NCI-H82 treated with DMSO at 0.1 percent for 48 hours (cell line): ENCODE measurements at regions not wholly inside any gene's neighbourhood (a gene's known extent, or its start where the extent isn't known, plus 50 kb on each side); places are given as distances from the start of the nearest gene placed in this dataset.
"Not testable (repeated sequence)": the region's sequence is repeated elsewhere in the genome, so short reads cannot be mapped to it uniquely, and the experiment has no call there.

Source experiments
- DNase-seq: peaks from one replicate; lab custom pipeline; 2025; ENCODE audit not compliant: unreplicated experiment; lab: John Stamatoyannopoulos, UW

- DNase-seq: no peak
Measured at GRCh38 chr13:87302931-87303330, 368.2 kb upstream of the SLITRK5 start.

- DNase-seq: no peak
Measured at GRCh38 chr13:87311165-87311564, 360.0 kb upstream of the SLITRK5 start.

DNA sequence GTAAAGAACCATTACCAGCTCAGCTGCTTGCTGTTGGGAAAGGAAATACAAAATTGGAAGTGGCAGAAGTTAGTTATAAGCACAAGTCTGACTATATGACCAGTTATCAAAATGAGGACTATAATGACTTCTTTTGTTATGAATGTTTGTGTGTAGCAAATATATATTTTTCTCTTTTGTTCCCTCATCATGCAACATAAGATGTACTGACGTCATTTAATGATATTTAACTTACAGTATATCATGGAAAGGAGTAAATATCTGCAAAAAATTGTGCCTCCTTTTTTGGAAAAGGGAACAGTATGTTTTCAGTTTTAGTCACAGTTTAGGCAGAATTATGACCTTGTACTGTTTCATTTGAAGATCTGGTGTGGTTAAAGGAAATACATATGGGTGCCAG lies 356.3 kb upstream of the SLITRK5 start:
- DNase-seq: no peak

- DNase-seq: no peak
Measured at GRCh38 chr13:87322386-87322785, 348.8 kb upstream of the SLITRK5 start.

DNA sequence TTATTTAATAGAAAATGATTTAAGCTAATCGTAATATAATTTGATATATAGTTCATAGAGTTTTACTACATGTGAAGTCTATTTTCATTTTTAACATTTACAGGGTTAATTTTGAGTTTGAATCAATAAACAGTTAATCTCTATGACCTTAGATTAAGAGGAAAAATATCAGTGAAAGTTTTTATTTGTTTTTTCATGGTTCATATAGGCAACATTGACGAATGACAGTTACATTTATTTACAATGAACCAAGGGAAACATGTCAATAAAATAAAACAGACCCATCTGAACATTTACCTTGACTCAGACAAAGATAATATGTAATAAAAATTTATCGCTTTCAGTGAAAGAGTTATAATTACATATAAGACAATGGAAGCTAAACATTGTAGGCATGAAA lies 346.6 kb upstream of the SLITRK5 start:
- no peak for DNase-seq

DNA sequence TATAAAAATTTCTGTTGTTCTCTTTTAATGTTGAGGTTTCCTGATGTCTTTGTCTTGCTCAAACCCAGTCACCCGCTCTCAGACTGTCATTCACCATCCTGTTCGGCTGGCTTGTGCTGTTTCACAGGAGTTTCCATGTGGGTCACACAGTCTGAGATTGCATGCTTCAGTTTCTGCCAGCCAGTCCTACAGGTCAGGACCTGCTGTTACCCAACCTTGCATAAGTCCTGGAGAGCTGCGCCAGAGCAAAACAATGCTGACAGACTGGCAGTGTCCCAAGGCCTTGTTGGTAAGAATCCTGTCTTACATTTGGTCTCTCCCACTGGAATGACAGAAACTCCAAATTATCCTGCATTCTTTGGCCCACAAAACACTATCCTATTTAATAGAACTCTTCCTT lies 340.0 kb upstream of the SLITRK5 start:
- DNase-seq: no peak

- no peak for DNase-seq
Measured at GRCh38 chr13:87333599-87333998, 337.6 kb upstream of the SLITRK5 start.

DNA sequence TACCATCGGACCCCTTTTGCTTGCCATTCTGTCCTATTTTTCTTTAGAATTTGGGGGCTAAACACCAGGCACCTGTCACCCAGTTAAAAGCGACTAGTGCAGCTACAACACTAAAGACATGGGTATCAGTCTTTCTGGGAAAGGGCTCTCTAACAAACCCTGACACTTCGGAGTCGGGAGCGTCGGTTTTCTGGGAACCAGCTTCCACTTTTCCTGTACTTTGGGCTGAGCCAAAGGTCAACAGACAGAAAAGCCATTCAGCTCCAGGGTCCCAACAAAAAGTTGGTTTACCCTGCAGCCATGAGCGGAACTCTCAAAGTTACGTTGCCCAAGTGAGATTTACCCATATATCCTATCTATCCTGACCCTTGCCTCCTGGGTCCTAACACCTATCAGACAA lies 337.0 kb upstream of the SLITRK5 start:
- DNase-seq: no peak

GRCh38 chr13:87336346-87336889 lies 334.8 kb upstream of the SLITRK5 start:
- DNase-seq: not testable (repeated sequence)

GRCh38 chr13:87344176-87344575 lies 327.0 kb upstream of the SLITRK5 start:
- no peak for DNase-seq

GRCh38 chr13:87355451-87355850 lies 315.7 kb upstream of the SLITRK5 start:
- no peak for DNase-seq

- no peak for DNase-seq
Measured at GRCh38 chr13:87356314-87356713, 314.9 kb upstream of the SLITRK5 start.

- DNase-seq: no peak
Measured at GRCh38 chr13:87358319-87358718, 312.9 kb upstream of the SLITRK5 start.

DNA sequence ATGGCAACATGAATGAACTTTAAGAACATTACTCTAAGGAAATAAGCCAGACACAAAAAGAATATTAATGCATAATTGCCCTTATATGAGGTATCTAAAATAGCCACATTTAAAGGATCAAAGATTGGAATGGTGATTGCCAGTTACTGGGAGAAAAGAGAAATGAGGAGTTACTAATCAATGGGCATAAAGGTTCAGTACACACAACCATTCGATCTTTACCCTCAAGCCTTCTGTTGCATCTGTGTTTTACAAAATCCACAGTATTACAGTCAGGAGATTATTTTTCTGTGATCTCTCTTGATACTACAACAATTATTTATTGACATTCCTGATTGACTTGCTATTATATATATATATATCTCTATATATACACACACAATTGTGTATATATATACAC lies 310.0 kb upstream of the SLITRK5 start:
- DNase-seq: no peak

- no peak for DNase-seq
Measured at GRCh38 chr13:87368639-87369038, 302.5 kb upstream of the SLITRK5 start.

DNA sequence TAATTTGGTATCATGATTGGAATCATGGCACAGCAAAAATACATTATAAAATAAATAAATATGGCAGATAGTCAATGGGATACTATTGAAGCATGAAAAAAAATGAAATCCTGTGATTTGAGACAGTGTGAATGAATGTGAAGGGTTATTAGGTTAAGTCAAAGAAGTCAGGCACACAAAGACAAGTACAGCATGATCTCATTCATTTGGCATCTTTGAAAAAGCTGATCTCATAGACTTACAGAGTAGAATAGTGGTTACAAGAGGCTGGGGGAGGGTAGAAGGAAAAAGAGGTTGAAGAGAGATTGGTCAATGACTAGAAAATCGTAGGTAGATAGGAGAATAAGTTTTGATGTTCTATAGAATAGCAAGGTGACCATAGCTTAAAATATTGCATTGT lies 295.1 kb upstream of the SLITRK5 start:
- DNase-seq: no peak

DNA sequence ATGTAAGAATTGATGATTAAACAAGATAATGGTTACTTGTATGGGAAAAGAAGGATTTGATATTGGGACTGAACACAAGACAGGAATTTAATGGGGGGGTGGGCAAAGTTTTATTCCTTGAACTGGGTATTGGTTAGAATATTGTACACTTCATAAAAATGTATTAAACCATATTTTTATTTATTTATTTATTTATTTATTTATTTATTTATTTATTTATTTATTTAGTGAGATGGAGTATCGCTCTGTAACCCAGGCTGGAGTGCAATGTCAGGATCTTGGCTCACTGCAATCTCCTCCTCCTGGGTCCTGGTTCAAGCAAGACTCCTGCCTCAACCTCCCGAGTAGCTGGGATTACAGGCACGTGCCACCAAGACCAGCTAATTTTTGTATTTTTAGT lies 287.1 kb upstream of the SLITRK5 start:
- no peak for DNase-seq

- DNase-seq: no peak
Measured at GRCh38 chr13:87393358-87393757, 277.8 kb upstream of the SLITRK5 start.

- no peak for DNase-seq
Measured at GRCh38 chr13:87398047-87398446, 273.1 kb upstream of the SLITRK5 start.

GRCh38 chr13:87403748-87404432 lies 267.3 kb upstream of the SLITRK5 start:
- DNase-seq: no peak

DNA sequence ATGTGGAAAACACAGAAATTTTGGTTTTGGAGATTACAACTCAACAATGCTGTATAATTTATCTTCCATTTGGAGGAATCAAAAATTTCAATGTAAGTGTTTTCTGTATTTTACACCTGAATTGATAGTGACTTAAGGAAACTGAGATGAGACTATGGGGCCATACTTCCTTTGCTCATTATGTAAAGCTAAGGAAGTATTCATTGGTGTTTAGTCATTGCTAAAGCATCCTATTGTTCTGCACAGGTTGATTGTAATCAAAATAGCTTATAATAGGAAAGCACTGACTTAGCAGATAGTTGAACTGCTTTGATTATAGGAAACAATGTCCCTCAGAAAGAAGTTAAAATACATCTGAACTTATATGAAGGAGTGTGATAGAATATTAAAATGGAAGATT lies 244.4 kb upstream of the SLITRK5 start:
- no peak for DNase-seq

GRCh38 chr13:87444135-87444534 lies 227.0 kb upstream of the SLITRK5 start:
- no peak for DNase-seq

GRCh38 chr13:87452281-87452680 lies 218.9 kb upstream of the SLITRK5 start:
- DNase-seq: no peak
